ENCODE measurements at regions not wholly inside any gene's neighbourhood (a gene's known extent, or its start where the extent isn't known, plus 50 kb on each side); places are given as distances from the start of the nearest gene placed in this dataset.

GRCh38 chr18:71850602-71851001 is 693.5 kb downstream of the CBLN2 start:
- peaks cover 3 to 36% (median 19%) of the 10 kb centered on the region in 8 donors for H3K9me3 Mint-ChIP-seq
- no peaks in the 10 kb centered on the region for H3K36me3 Mint-ChIP-seq
- Histone ChIP-seq H3K36me3 (ENCODE audit: insufficient read depth, low read length) (no peaks in the 10 kb centered on the region), H3K27ac (ENCODE audit: low read depth, low read length) (no peak overlapping the region), H3K27me3 (ENCODE audit: insufficient read depth, low read length) (no peaks in the 10 kb centered on the region), H3K9me3 (ENCODE audit: control insufficient read depth in 1 of 2, low read length in 2 of 2) (no peaks in the 10 kb centered on the region), H3K4me3 (ENCODE audit: low read length in 2 of 2) (no peak overlapping the region), H3K4me1 (ENCODE audit: insufficient read depth, low read length) (no peaks in the 10 kb centered on the region)
- no peak overlapping the region for H3K27ac Mint-ChIP-seq
- DNase-seq = no peak
- H3K4me3 Mint-ChIP-seq = no peak overlapping the region
- no peaks in the 10 kb centered on the region for H3K27me3 Mint-ChIP-seq
- intact Hi-C loops (cut with micrococcal nuclease) = no loop called here
- POLR2A ChIA-PET (ENCODE audit: partially characterized antibody) = no interaction called here
- H3K4me1 Mint-ChIP-seq = no peaks in the 10 kb centered on the region
- CTCF ChIA-PET (ENCODE audit: partially characterized antibody) = no interaction called here

GRCh38 chr18:71849407-71849806 is 694.7 kb downstream of the CBLN2 start:
- Mint-ChIP-seq H3K4me3 (no peak overlapping the region), H3K27ac (no peak overlapping the region), H3K27me3 (no peaks in the 10 kb centered on the region), H3K9me3 (peaks cover 3 to 36% (median 19%) of the 10 kb centered on the region in 8 donors), H3K36me3 (no peaks in the 10 kb centered on the region), H3K4me1 (no peaks in the 10 kb centered on the region)
- ChIA-PET POLR2A (ENCODE audit: partially characterized antibody) (no interaction called here), CTCF (ENCODE audit: partially characterized antibody) (no interaction called here)
- no peak overlapping the region for H3K4me3 ChIP-seq (ENCODE audit: low read length in 2 of 2)
- H3K27ac ChIP-seq (ENCODE audit: low read depth, low read length) = no peak overlapping the region
- H3K9me3 ChIP-seq (ENCODE audit: control insufficient read depth in 1 of 2, low read length in 2 of 2) = no peaks in the 10 kb centered on the region
- H3K4me1 ChIP-seq (ENCODE audit: insufficient read depth, low read length) = no peaks in the 10 kb centered on the region
- no peaks in the 10 kb centered on the region for H3K27me3 ChIP-seq (ENCODE audit: insufficient read depth, low read length)
- DNase-seq = no peak
- no peaks in the 10 kb centered on the region for H3K36me3 ChIP-seq (ENCODE audit: insufficient read depth, low read length)
- intact Hi-C loops (cut with micrococcal nuclease) = no loop called here

- no peaks in the 10 kb centered on the region for H3K36me3 Mint-ChIP-seq
- H3K27me3 Mint-ChIP-seq = no peaks in the 10 kb centered on the region
- H3K4me1 Mint-ChIP-seq = no peaks in the 10 kb centered on the region
- H3K27ac ChIP-seq (ENCODE audit: low read depth, low read length) = no peak overlapping the region
- H3K27ac Mint-ChIP-seq = no peak overlapping the region
- no peak overlapping the region for H3K4me3 ChIP-seq (ENCODE audit: low read length in 2 of 2)
- peaks cover 4 to 27% (median 19%) of the 10 kb centered on the region in 8 donors for H3K9me3 Mint-ChIP-seq
- no peaks in the 10 kb centered on the region for H3K27me3 ChIP-seq (ENCODE audit: insufficient read depth, low read length)
- ChIA-PET POLR2A (ENCODE audit: partially characterized antibody) (no interaction called here), CTCF (ENCODE audit: partially characterized antibody) (no interaction called here)
- H3K9me3 ChIP-seq (ENCODE audit: control insufficient read depth in 1 of 2, low read length in 2 of 2) = no peaks in the 10 kb centered on the region
- H3K36me3 ChIP-seq (ENCODE audit: insufficient read depth, low read length) = no peaks in the 10 kb centered on the region
- intact Hi-C loops (cut with micrococcal nuclease) = no loop called here
- no peak for DNase-seq
- H3K4me3 Mint-ChIP-seq = no peak overlapping the region
- no peaks in the 10 kb centered on the region for H3K4me1 ChIP-seq (ENCODE audit: insufficient read depth, low read length)
Measured at GRCh38 chr18:71846716-71847115, 697.4 kb downstream of the CBLN2 start.

GRCh38 chr18:71844814-71845213 is 699.3 kb downstream of the CBLN2 start:
- H3K36me3 ChIP-seq (ENCODE audit: insufficient read depth, low read length) = no peaks in the 10 kb centered on the region
- DNase-seq = no peak

GRCh38 chr18:71842666-71843065 is 701.5 kb downstream of the CBLN2 start:
- ChIA-PET CTCF (ENCODE audit: partially characterized antibody) (no interaction called here), POLR2A (ENCODE audit: partially characterized antibody) (no interaction called here)
- Mint-ChIP-seq H3K9me3 (peaks cover 0 to 10% (median 5%) of the 10 kb centered on the region in 8 donors), H3K4me1 (no peaks in the 10 kb centered on the region), H3K36me3 (no peaks in the 10 kb centered on the region), H3K27ac (no peak overlapping the region), H3K27me3 (no peaks in the 10 kb centered on the region), H3K4me3 (no peak overlapping the region)
- Histone ChIP-seq H3K36me3 (ENCODE audit: insufficient read depth, low read length) (no peaks in the 10 kb centered on the region), H3K9me3 (ENCODE audit: control insufficient read depth in 1 of 2, low read length in 2 of 2) (no peaks in the 10 kb centered on the region), H3K27ac (ENCODE audit: low read depth, low read length) (no peak overlapping the region), H3K4me3 (ENCODE audit: low read length in 2 of 2) (no peak overlapping the region), H3K27me3 (ENCODE audit: insufficient read depth, low read length) (no peaks in the 10 kb centered on the region), H3K4me1 (ENCODE audit: insufficient read depth, low read length) (no peaks in the 10 kb centered on the region)
- intact Hi-C loops (cut with micrococcal nuclease) = no loop called here
- DNase-seq = no peak

More at GRCh38 chr18:71844814-71845213, 699.3 kb downstream of the CBLN2 start:
- Mint-ChIP-seq H3K36me3 (no peaks in the 10 kb centered on the region), H3K27me3 (no peaks in the 10 kb centered on the region), H3K4me3 (no peak overlapping the region), H3K27ac (no peak overlapping the region), H3K4me1 (no peaks in the 10 kb centered on the region), H3K9me3 (peaks cover 2 to 17% (median 13%) of the 10 kb centered on the region in 8 donors)
- H3K27me3 ChIP-seq (ENCODE audit: insufficient read depth, low read length) = no peaks in the 10 kb centered on the region
- CTCF ChIA-PET (ENCODE audit: partially characterized antibody) = no interaction called here
- POLR2A ChIA-PET (ENCODE audit: partially characterized antibody) = no interaction called here
- intact Hi-C loops (cut with micrococcal nuclease) = no loop called here
- H3K27ac ChIP-seq (ENCODE audit: low read depth, low read length) = no peak overlapping the region
- no peaks in the 10 kb centered on the region for H3K9me3 ChIP-seq (ENCODE audit: control insufficient read depth in 1 of 2, low read length in 2 of 2)
- no peak overlapping the region for H3K4me3 ChIP-seq (ENCODE audit: low read length in 2 of 2)
- H3K4me1 ChIP-seq (ENCODE audit: insufficient read depth, low read length) = no peaks in the 10 kb centered on the region

GRCh38 chr18:71837547-71837946 is 706.6 kb downstream of the CBLN2 start:
- no peaks in the 10 kb centered on the region for H3K4me1 Mint-ChIP-seq
- H3K27me3 Mint-ChIP-seq = no peaks in the 10 kb centered on the region
- no peak overlapping the region for H3K27ac ChIP-seq (ENCODE audit: low read depth, low read length)
- H3K9me3 Mint-ChIP-seq = peaks cover 0 to 6% (median 2%) of the 10 kb centered on the region in 8 donors
- H3K4me1 ChIP-seq (ENCODE audit: insufficient read depth, low read length) = no peaks in the 10 kb centered on the region
- CTCF ChIA-PET (ENCODE audit: partially characterized antibody) = no interaction called here
- POLR2A ChIA-PET (ENCODE audit: partially characterized antibody) = no interaction called here
- H3K27me3 ChIP-seq (ENCODE audit: insufficient read depth, low read length) = no peaks in the 10 kb centered on the region
- H3K36me3 Mint-ChIP-seq = no peaks in the 10 kb centered on the region
- DNase-seq = no peak
- H3K4me3 Mint-ChIP-seq = peak overlapping the region in 1 of 8 donors; percentile 29
- H3K27ac Mint-ChIP-seq = no peak overlapping the region
- no peaks in the 10 kb centered on the region for H3K36me3 ChIP-seq (ENCODE audit: insufficient read depth, low read length)
- no peak overlapping the region for H3K4me3 ChIP-seq (ENCODE audit: low read length in 2 of 2)
- intact Hi-C loops (cut with micrococcal nuclease) = no loop called here
- H3K9me3 ChIP-seq (ENCODE audit: control insufficient read depth in 1 of 2, low read length in 2 of 2) = no peaks in the 10 kb centered on the region

GRCh38 chr18:71832946-71833617 is 711.1 kb downstream of the CBLN2 start:
- H3K27me3 ChIP-seq (ENCODE audit: insufficient read depth, low read length) = no peaks in the 10 kb centered on the region
- CTCF ChIA-PET (ENCODE audit: partially characterized antibody) = no interaction called here
- Mint-ChIP-seq H3K4me3 (no peak overlapping the region), H3K27me3 (no peaks in the 10 kb centered on the region), H3K9me3 (peaks cover 0 to 4% (median 1%) of the 10 kb centered on the region in 8 donors), H3K36me3 (no peaks in the 10 kb centered on the region), H3K4me1 (no peaks in the 10 kb centered on the region), H3K27ac (no peak overlapping the region)
- DNase-seq = no peak
- H3K4me1 ChIP-seq (ENCODE audit: insufficient read depth, low read length) = no peaks in the 10 kb centered on the region
- H3K4me3 ChIP-seq (ENCODE audit: low read length in 2 of 2) = no peak overlapping the region
- intact Hi-C loops (cut with micrococcal nuclease) = no loop called here
- POLR2A ChIA-PET (ENCODE audit: partially characterized antibody) = no interaction called here
- H3K36me3 ChIP-seq (ENCODE audit: insufficient read depth, low read length) = no peaks in the 10 kb centered on the region
- no peak overlapping the region for H3K27ac ChIP-seq (ENCODE audit: low read depth, low read length)
- H3K9me3 ChIP-seq (ENCODE audit: control insufficient read depth in 1 of 2, low read length in 2 of 2) = no peaks in the 10 kb centered on the region

- DNase-seq = no peak
- no peaks in the 10 kb centered on the region for H3K4me1 ChIP-seq (ENCODE audit: insufficient read depth, low read length)
- ChIA-PET POLR2A (ENCODE audit: partially characterized antibody) (no interaction called here), CTCF (ENCODE audit: partially characterized antibody) (no interaction called here)
- H3K36me3 ChIP-seq (ENCODE audit: insufficient read depth, low read length) = no peaks in the 10 kb centered on the region
- peaks cover 0 to 4% (median 2%) of the 10 kb centered on the region in 8 donors for H3K9me3 Mint-ChIP-seq
- no peak overlapping the region for H3K4me3 ChIP-seq (ENCODE audit: low read length in 2 of 2)
- H3K27ac ChIP-seq (ENCODE audit: low read depth, low read length) = no peak overlapping the region
- H3K9me3 ChIP-seq (ENCODE audit: control insufficient read depth in 1 of 2, low read length in 2 of 2) = no peaks in the 10 kb centered on the region
- no peaks in the 10 kb centered on the region for H3K4me1 Mint-ChIP-seq
- H3K36me3 Mint-ChIP-seq = no peaks in the 10 kb centered on the region
- H3K27me3 ChIP-seq (ENCODE audit: insufficient read depth, low read length) = no peaks in the 10 kb centered on the region
- no peak overlapping the region for H3K4me3 Mint-ChIP-seq
- no peaks in the 10 kb centered on the region for H3K27me3 Mint-ChIP-seq
- intact Hi-C loops (cut with micrococcal nuclease) = no loop called here
- no peak overlapping the region for H3K27ac Mint-ChIP-seq
Measured at GRCh38 chr18:71831039-71831438, 713.1 kb downstream of the CBLN2 start.
